SU-DHL-6 (cell line): ENCODE measurements at regions not wholly inside any gene's neighbourhood (a gene's known extent, or its start where the extent isn't known, plus 50 kb on each side); places are given as distances from the start of the nearest gene placed in this dataset.

Experiments used
- EZH2phosphoT487 ChIP-seq: fragments of 200-600 bp; sonication (generic), shearing (Covaris generic); conservative IDR thresholded peaks from 2 replicates; pipeline ENCODE4 v1.6.1; 2018; ENCODE audit warnings: mild to moderate bottlenecking, antibody characterized with exemption, low read length, moderate library complexity, mixed read lengths
- TF ChIP-seq, protein P1 (sequence below): fragments of 200-600 bp; sonication (generic); IDR thresholded peaks from one replicate; pipeline ENCODE4 v1.5.1; 2017; ENCODE audit warnings: antibody characterized with exemption, mild to moderate bottlenecking, low read length, moderate library complexity; ENCODE audit not compliant: insufficient read depth, poor library complexity, severe bottlenecking

DNA sequence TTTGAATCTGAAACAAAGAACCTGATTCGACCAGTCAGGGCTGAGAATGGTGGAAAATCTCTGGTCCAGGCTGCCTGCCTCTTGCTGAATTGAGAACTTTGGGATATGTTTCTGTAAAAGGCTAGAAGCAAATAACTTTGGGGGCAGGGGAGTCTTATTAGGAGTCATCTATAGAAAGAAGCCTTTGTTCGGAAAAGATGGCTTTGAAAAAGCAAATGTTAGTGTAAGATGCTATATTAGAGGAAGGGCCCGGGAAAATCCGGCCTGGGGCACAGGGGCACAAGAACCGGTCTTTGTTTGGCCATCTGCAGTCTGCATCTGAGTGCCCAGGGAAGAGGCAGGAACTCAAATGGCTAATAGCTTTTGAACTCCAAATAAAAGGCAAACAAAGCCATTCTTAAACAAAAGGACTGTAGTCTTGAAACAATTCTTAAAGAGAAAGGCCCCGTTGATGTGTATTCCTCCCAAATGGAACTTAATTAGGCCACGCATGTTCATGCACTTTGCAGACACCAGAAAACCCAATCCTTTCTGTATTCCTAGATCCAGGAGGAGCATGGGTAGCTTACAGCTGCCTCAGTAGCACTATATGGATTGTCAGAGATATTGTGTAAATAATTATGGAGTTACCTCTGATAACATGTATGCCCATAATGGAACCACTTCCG lies 180.0 kb upstream of the ARL4C start:
- TF ChIP-seq, protein P1, sequence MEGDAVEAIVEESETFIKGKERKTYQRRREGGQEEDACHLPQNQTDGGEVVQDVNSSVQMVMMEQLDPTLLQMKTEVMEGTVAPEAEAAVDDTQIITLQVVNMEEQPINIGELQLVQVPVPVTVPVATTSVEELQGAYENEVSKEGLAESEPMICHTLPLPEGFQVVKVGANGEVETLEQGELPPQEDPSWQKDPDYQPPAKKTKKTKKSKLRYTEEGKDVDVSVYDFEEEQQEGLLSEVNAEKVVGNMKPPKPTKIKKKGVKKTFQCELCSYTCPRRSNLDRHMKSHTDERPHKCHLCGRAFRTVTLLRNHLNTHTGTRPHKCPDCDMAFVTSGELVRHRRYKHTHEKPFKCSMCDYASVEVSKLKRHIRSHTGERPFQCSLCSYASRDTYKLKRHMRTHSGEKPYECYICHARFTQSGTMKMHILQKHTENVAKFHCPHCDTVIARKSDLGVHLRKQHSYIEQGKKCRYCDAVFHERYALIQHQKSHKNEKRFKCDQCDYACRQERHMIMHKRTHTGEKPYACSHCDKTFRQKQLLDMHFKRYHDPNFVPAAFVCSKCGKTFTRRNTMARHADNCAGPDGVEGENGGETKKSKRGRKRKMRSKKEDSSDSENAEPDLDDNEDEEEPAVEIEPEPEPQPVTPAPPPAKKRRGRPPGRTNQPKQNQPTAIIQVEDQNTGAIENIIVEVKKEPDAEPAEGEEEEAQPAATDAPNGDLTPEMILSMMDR, result no peak
- no peak for TF ChIP-seq EZH2phosphoT487
